B cell (primary cell): ENCODE measurements at regions not wholly inside any gene's neighbourhood (a gene's known extent, or its start where the extent isn't known, plus 50 kb on each side); places are given as distances from the start of the nearest gene placed in this dataset.

Experiments
- ATAC-seq: fragments of 200-7000 bp; cut with Tn5 transposase; one replicate; pipeline ENCODE4 v1.10.0; 2021; ENCODE audit warnings: low read depth, mild to moderate bottlenecking, moderate number of reproducible peaks, moderate library complexity
- CTCF ChIA-PET: fragments of 350-600 bp; sonication (Branson Sonifier 250); formaldehyde crosslinking; loops from one replicate; lab custom pipeline; 2021; ENCODE audit warnings: antibody characterized with exemption, inconsistent platforms; lab: Charles Lee
- POLR2A ChIA-PET: fragments of 350-600 bp; sonication (Branson Sonifier 250); formaldehyde crosslinking; loops from one replicate; lab custom pipeline; 2021; ENCODE audit warnings: antibody characterized with exemption; lab: Charles Lee
- DNase-seq: peaks from one replicate; pipeline ENCODE4 v3.0.0; 2013
- H2AFZ ChIP-seq: 2 replicates; pipeline ENCODE4 v1.6.1; 2012; ENCODE audit warnings: mild to moderate bottlenecking, low read depth, low read length; ENCODE audit not compliant: insufficient read depth, poor library complexity, severe bottlenecking
- H3K27ac ChIP-seq, 2 donors: 1 replicate in 1 of 2; 2 replicates in 1 of 2; pipeline ENCODE4 v1.5.1; 2012 to 2013; ENCODE audit warnings: low read length in 2 of 2, mild to moderate bottlenecking in 2 of 2, moderate library complexity in 1 of 2
- H3K27me3 ChIP-seq, 4 experiments: fragments of 200-600 bp in 1 of 4; sonication (generic) in 1 of 4; replicated peaks in 1 of 4; 1 replicate in 2 of 4; 2 replicates in 2 of 4; pipeline versions ENCODE4 v1.6.1 to v1.7.0; 2013 to 2016; ENCODE audit warnings: low read length in 3 of 4, mild to moderate bottlenecking in 2 of 4, mixed read lengths in 1 of 4, moderate library complexity in 1 of 4; ENCODE audit not compliant: insufficient read depth in 4 of 4, control insufficient read depth in 3 of 4; ENCODE audit errors: control extremely low read depth in 1 of 4
- H3K36me3 ChIP-seq, 2 experiments: replicated peaks in 1 of 2; 1 replicate in 1 of 2; 2 replicates in 1 of 2; pipeline versions ENCODE4 v1.6.1 to v1.7.1; 2013; ENCODE audit warnings: low read length in 1 of 2; ENCODE audit not compliant: insufficient read depth in 2 of 2, control insufficient read depth in 1 of 2; ENCODE audit errors: control extremely low read depth in 1 of 2, extremely low read depth in 1 of 2
- H3K4me1 ChIP-seq, 2 donors: fragments of 200-600 bp in 1 of 2; sonication (generic) in 1 of 2; 1 replicate in 1 of 2; 2 replicates in 1 of 2; pipeline versions ENCODE4 v1.5.1 to v1.6.1; 2013 to 2017; ENCODE audit warnings: low read length in 2 of 2; ENCODE audit not compliant: control insufficient read depth in 2 of 2, insufficient read depth in 2 of 2
- H3K4me2 ChIP-seq: replicated peaks from 2 replicates; pipeline ENCODE3; 2012; ENCODE audit warnings: mild to moderate bottlenecking, low read depth, low read length; ENCODE audit not compliant: poor library complexity, severe bottlenecking
- H3K4me3 ChIP-seq, 5 experiments: fragments of 200-600 bp in 1 of 5; sonication (generic) in 1 of 5; 1 replicate in 3 of 5; 2 replicates in 2 of 5; pipeline versions ENCODE4 v1.5.1 to v1.7.0; 2011 to 2016; ENCODE audit warnings: low read length in 4 of 5, mild to moderate bottlenecking in 4 of 5, low read depth in 2 of 5, control low read depth in 1 of 5, moderate library complexity in 1 of 5; ENCODE audit not compliant: insufficient read depth in 1 of 5; ENCODE audit errors: control extremely low read depth in 1 of 5, extremely low read depth in 1 of 5
- H3K79me2 ChIP-seq: fragments of 200-600 bp; sonication (generic); one replicate; pipeline ENCODE4 v1.6.0; 2016; ENCODE audit warnings: low read length; ENCODE audit not compliant: control insufficient read depth, insufficient read depth
- H3K9ac ChIP-seq: fragments of 200-600 bp; sonication (generic); 2 replicates; pipeline ENCODE4 v1.6.1; 2017; ENCODE audit warnings: mild to moderate bottlenecking, low read length, moderate library complexity
- H3K9me3 ChIP-seq, 3 donors: one replicate each; pipeline versions ENCODE4 v1.6.1 to v1.7.1; 2013; ENCODE audit warnings: low read length in 2 of 3; ENCODE audit not compliant: control insufficient read depth in 2 of 3, insufficient read depth in 1 of 3; ENCODE audit errors: control extremely low read depth in 1 of 3
- H4K20me1 ChIP-seq: 2 replicates; pipeline ENCODE4 v1.6.0; 2012; ENCODE audit warnings: mild to moderate bottlenecking, low read length; ENCODE audit not compliant: insufficient read depth, control insufficient read depth, poor library complexity, severe bottlenecking
- H3K27ac Mint-ChIP-seq: one replicate; pipeline ENCODE4 v1.8.0; 2021; ENCODE audit warnings: mixed read lengths
- H3K27me3 Mint-ChIP-seq: one replicate; pipeline ENCODE4 v1.8.0; 2021; ENCODE audit warnings: mixed read lengths
- H3K4me1 Mint-ChIP-seq: one replicate; pipeline ENCODE4 v1.8.0; 2021; ENCODE audit warnings: mixed read lengths
- H3K4me3 Mint-ChIP-seq: one replicate; pipeline ENCODE4 v1.8.0; 2021; ENCODE audit warnings: mixed read lengths
- H3K9me3 Mint-ChIP-seq: one replicate; pipeline ENCODE4 v1.8.0; 2022; ENCODE audit warnings: mixed read lengths; ENCODE audit not compliant: insufficient read depth
- CTCF ChIP-seq: fragments of 200-600 bp; IDR thresholded peaks from one replicate; pipeline ENCODE4 v1.8.0; 2022; ENCODE audit warnings: antibody characterized with exemption, mild to moderate bottlenecking
- EZH2 ChIP-seq: IDR thresholded peaks from 2 replicates; pipeline ENCODE4 v1.6.1; 2012; ENCODE audit warnings: borderline replicate concordance, low read depth, mild to moderate bottlenecking, moderate library complexity, low read length; ENCODE audit not compliant: insufficient read depth, poor library complexity, severe bottlenecking
- WGBS: methylation state at CpG from one replicate; pipeline ENCODE4 v1.1.5; 2013; ENCODE audit warnings: missing lambda C conversion rate; ENCODE audit not compliant: insufficient coverage; 5-methylcytosine and 5-hydroxymethylcytosine counted together
- intact Hi-C: fragments of 100-400 bp; cut with micrococcal nuclease; formaldehyde crosslinking; loops from one replicate; pipeline ENCODE4 v1.10.0; 2022

GRCh38 chr1:172882791-172883386 lies 167.9 kb downstream of the TNFSF18 start:
- Mint-ChIP-seq H3K4me1 (peaks cover 15% of the 10 kb centered on the region), H3K4me3 (no peak overlapping the region), H3K27me3 (peaks cover 8% of the 10 kb centered on the region), H3K9me3 (no peaks in the 10 kb centered on the region), H3K27ac (no peak overlapping the region)
- no peak overlapping the region for H2AFZ ChIP-seq
- no peak overlapping the region for H3K4me3 ChIP-seq
- WGBS: 80% methylated on average over 6 of the region's 6 CpGs
- H3K36me3 ChIP-seq: no peaks in the 10 kb centered on the region
- no peaks in the 10 kb centered on the region for H3K9me3 ChIP-seq
- ATAC-seq (no peak), DNase-seq (no peak)
- no peak overlapping the region for H3K27ac ChIP-seq
- ChIA-PET CTCF (no interaction called here), POLR2A (no interaction called here)
- H3K79me2 ChIP-seq: no peaks in the 10 kb centered on the region
- H3K9ac ChIP-seq: no peak overlapping the region
- peaks cover 0 to 6% (median 3%) of the 10 kb centered on the region in 4 experiments for H3K27me3 ChIP-seq
- intact Hi-C loops: no loop called here
- peak overlapping the region; percentile 49 for H3K4me2 ChIP-seq
- H3K4me1 ChIP-seq: peaks cover 13 to 14% of the 10 kb centered on the region in 2 donors
- TF ChIP-seq CTCF: no peak
- no peak for TF ChIP-seq EZH2
- H4K20me1 ChIP-seq: no peaks in the 10 kb centered on the region

GRCh38 chr1:172883387-172883791 lies 167.4 kb downstream of the TNFSF18 start:
- H3K4me2 ChIP-seq: peak overlapping the region; percentile 49
- CTCF ChIA-PET: no interaction called here

More at GRCh38 chr1:172883387-172883791, 167.4 kb downstream of the TNFSF18 start:
- Histone ChIP-seq H3K79me2 (no peaks in the 10 kb centered on the region), H3K27me3 (peaks cover 0 to 6% (median 3%) of the 10 kb centered on the region in 4 experiments), H4K20me1 (no peaks in the 10 kb centered on the region), H3K27ac (no peak overlapping the region), H3K4me3 (no peak overlapping the region), H3K9me3 (no peaks in the 10 kb centered on the region), H2AFZ (peak overlapping the region; percentile 20), H3K9ac (peak overlapping the region; percentile 28), H3K4me1 (peaks cover 13 to 14% of the 10 kb centered on the region in 2 donors), H3K36me3 (no peaks in the 10 kb centered on the region)
- intact Hi-C loops: no loop called here
- no peak for DNase-seq
- WGBS: 36% methylated on average over 2 of the region's 3 CpGs
- ATAC-seq: no peak
- POLR2A ChIA-PET: no interaction called here
- Mint-ChIP-seq H3K27ac (no peak overlapping the region), H3K4me3 (no peak overlapping the region), H3K4me1 (peaks cover 15% of the 10 kb centered on the region), H3K9me3 (no peaks in the 10 kb centered on the region), H3K27me3 (peaks cover 8% of the 10 kb centered on the region)
- TF ChIP-seq EZH2: no peak
- TF ChIP-seq CTCF: no peak
